Brain microvascular endothelial cell (primary cell): ENCODE measurements at regions not wholly inside any gene's neighbourhood (a gene's known extent, or its start where the extent isn't known, plus 50 kb on each side); places are given as distances from the start of the nearest gene placed in this dataset.

Source experiments
- DNase-seq: peaks from one replicate; pipeline ENCODE4 v3.0.0-alpha.2; 2020
- H3K27ac ChIP-seq: fragments of 250-450 bp; sonication (Bioruptor Pico); 2 replicates; pipeline ENCODE4 v1.5.1; 2020; ENCODE audit warnings: mild to moderate bottlenecking, moderate library complexity
- H3K27me3 ChIP-seq: fragments of 250-450 bp; sonication (Bioruptor Pico); replicated peaks from 2 replicates; pipeline ENCODE4 v1.5.1; 2020; ENCODE audit warnings: mild to moderate bottlenecking
- H3K36me3 ChIP-seq: fragments of 250-450 bp; sonication (Bioruptor Pico); replicated peaks from 2 replicates; pipeline ENCODE4 v1.5.1; 2020; ENCODE audit warnings: mild to moderate bottlenecking
- H3K4me3 ChIP-seq: 2 replicates; pipeline ENCODE4 v1.5.1; 2011; ENCODE audit warnings: low read depth, mild to moderate bottlenecking, control low read depth, low read length, moderate library complexity
- CTCF ChIP-seq: IDR thresholded peaks from 2 replicates; pipeline ENCODE4 v1.5.1; 2011; ENCODE audit warnings: low read depth, mild to moderate bottlenecking, moderate library complexity, low read length, control low read depth, inconsistent platforms; ENCODE audit errors: missing control alignments
- in situ Hi-C: cut with HindIII; loops from 2 replicates; pipeline ENCODE4 v1.10.0; 2017; ENCODE audit warnings: low sequenced_read_pairs, low pct_ligation_motif_present

DNA sequence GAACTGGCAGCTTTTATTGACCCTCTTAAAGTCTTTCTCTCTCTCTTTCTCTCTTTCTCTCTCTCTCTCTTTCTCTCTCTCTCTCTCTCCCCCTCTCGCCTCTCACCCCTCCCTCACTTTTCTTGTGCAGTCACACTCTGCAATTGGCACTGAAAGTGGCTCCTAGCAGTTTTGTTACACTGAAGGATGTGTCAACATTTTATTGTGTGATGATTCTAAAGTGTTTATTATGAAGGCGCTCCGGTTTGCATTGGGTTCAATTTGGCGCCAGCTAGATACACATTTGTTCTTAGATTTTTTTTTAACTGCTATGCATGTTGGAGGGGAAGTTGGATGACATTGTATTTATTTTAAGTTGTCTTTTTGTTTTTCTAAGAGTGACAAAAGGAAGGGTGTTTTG lies 64.0 kb upstream of the CHRM3 start:
- no peak for TF ChIP-seq CTCF
- no peaks in the 10 kb centered on the region for H3K36me3 ChIP-seq
- DNase-seq, result no peak
- in situ Hi-C loops, result no loop called here
- H3K27me3 ChIP-seq, result no peaks in the 10 kb centered on the region
- no peak overlapping the region for H3K4me3 ChIP-seq
- H3K27ac ChIP-seq, result no peak overlapping the region

DNA sequence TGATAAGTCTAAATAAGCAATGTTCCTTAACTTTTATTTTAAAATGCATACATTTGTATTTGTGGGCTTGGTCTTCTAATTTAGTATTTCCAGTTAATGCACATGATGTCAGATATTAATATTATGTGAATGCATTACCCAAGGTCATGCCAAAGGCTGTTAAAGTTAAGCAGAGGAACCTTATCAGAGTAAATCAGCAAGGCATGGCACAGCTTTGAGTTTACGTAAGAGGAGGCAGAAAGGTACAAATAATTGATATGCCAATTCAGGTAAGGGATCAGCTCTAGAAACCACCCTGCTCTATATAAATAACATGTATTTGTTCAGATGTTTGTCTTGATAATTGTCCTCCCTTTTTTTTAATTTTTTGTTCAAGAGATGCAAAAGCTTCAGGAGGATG lies 64.5 kb upstream of the CHRM3 start:
- no peaks in the 10 kb centered on the region for H3K27me3 ChIP-seq
- no peaks in the 10 kb centered on the region for H3K36me3 ChIP-seq
- DNase-seq, result no peak
- in situ Hi-C loops, result no loop called here
- no peak overlapping the region for H3K27ac ChIP-seq
- TF ChIP-seq CTCF, result no peak
- no peak overlapping the region for H3K4me3 ChIP-seq

GRCh38 chr1:239317948-239318347 lies 68.4 kb upstream of the CHRM3 start:
- Histone ChIP-seq H3K36me3 (no peaks in the 10 kb centered on the region), H3K27me3 (no peaks in the 10 kb centered on the region), H3K4me3 (no peak overlapping the region), H3K27ac (no peak overlapping the region)
- no peak for TF ChIP-seq CTCF
- DNase-seq, result no peak
- in situ Hi-C loops, result no loop called here

DNA sequence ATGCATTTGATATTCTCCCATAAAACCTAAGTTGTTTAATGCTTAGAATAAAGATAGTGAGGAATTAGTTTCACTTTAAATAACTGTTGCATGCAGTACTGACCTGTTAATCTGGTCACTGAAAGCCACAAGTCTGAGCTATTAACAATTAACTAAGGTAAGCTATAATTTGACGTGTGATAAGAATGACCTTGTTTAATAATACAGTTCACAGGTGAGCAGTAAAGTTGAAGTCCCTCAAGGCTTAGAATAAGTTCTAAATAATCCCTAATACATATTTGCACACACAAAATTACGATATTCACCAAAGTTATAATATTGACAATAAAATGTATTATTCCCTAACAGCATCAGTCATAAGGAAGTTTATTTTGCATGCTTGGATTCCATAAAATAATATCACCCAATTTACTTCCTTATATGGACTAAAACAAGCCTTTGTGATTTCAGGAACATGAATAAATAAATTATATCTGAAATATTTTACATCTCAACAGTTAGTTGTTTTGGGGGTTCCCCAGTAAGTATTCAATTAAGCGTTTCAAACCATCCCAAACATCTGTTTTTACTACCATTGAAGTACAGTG lies 70.6 kb upstream of the CHRM3 start:
- Histone ChIP-seq H3K4me3 (no peak overlapping the region), H3K27me3 (no peaks in the 10 kb centered on the region), H3K27ac (no peak overlapping the region), H3K36me3 (no peaks in the 10 kb centered on the region)
- in situ Hi-C loops, result no loop called here
- TF ChIP-seq CTCF, result no peak
- DNase-seq, result no peak

GRCh38 chr1:239311331-239311730 lies 75.0 kb upstream of the CHRM3 start:
- DNase-seq, result no peak
- no peaks in the 10 kb centered on the region for H3K27me3 ChIP-seq
- H3K36me3 ChIP-seq, result no peaks in the 10 kb centered on the region
- H3K27ac ChIP-seq, result no peak overlapping the region
- no peak overlapping the region for H3K4me3 ChIP-seq
- TF ChIP-seq CTCF, result no peak
- in situ Hi-C loops, result no loop called here

DNA sequence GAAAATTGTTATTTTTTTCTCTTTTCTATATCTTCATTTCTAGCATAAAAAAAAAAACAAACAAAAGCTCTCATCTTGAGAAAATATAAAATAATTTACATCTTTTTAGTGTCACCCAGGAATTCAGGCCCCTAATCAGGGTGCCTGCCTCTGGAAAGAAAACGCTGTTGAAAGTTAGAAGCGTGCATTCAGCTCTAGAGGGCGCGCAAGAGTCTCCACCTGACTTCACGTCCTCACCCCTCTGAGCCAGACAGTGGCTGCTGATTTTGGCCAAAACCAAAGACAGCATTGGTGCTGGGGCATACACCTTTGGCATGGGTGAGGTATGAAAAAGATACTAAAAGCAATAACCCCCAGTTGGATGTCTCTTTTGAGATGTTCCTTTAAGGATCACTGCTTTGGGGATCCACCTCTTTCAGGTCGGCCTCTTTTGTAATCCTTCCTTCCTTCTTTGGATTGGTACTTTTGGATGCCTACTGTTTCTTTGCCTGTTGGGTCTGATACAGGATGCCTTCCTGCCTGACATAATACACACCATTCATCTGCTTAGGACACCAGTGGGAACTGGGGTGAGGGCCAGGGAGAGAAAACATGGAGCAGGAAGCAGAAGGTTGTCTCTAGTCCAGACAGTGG lies 77.6 kb upstream of the CHRM3 start:
- peak; percentile 3 for DNase-seq
- Histone ChIP-seq H3K4me3 (no peak overlapping the region), H3K36me3 (no peaks in the 10 kb centered on the region), H3K27me3 (no peaks in the 10 kb centered on the region), H3K27ac (no peak overlapping the region)
- peak; percentile 70 for TF ChIP-seq CTCF
- in situ Hi-C loops, result no loop called here
